Left lung (tissue), 4 donors: ENCODE measurements at regions not wholly inside any gene's neighbourhood (a gene's known extent, or its start where the extent isn't known, plus 50 kb on each side); places are given as distances from the start of the nearest gene placed in this dataset.

ENCODE experiments used
- ATAC-seq: fragments of 200-7000 bp; cut with Tn5 transposase; one replicate; pipeline ENCODE4 v1.9.1; 2020; ENCODE audit warnings: moderate library complexity
- DNase-seq, 4 donors: peaks; one replicate each; pipeline ENCODE4 v3.0.0-alpha.2; 2013 to 2020
- H3K27ac ChIP-seq, 2 donors: fragments of 200-600 bp; sonication (generic) in 1 of 2; one replicate each; pipeline versions ENCODE4 v1.5.0 to v1.8.0; 2020 to 2021
- H3K27me3 ChIP-seq, 2 donors: fragments of 200-600 bp; sonication (generic) in 1 of 2; one replicate each; pipeline versions ENCODE4 v1.5.0 to v1.8.0; 2020 to 2021
- H3K36me3 ChIP-seq, 2 donors: fragments of 200-600 bp; sonication (generic) in 1 of 2; one replicate each; pipeline versions ENCODE4 v1.5.0 to v1.8.0; 2020 to 2021
- H3K4me1 ChIP-seq, 2 donors: fragments of 200-600 bp; one replicate each; pipeline ENCODE4 v1.8.0; 2021
- H3K4me3 ChIP-seq, 2 donors: fragments of 200-600 bp; sonication (generic) in 1 of 2; one replicate each; pipeline versions ENCODE4 v1.5.0 to v1.8.0; 2020 to 2021; ENCODE audit warnings: mild to moderate bottlenecking in 1 of 2
- H3K9me3 ChIP-seq, 2 donors: fragments of 200-600 bp; sonication (generic) in 1 of 2; one replicate each; pipeline versions ENCODE4 v1.5.0 to v1.8.0; 2020 to 2021
- CTCF ChIP-seq, 2 donors: fragments of 200-600 bp; sonication (generic) in 1 of 2; IDR thresholded peaks; one replicate each; pipeline versions ENCODE4 v1.5.0 to v1.8.0; 2021; ENCODE audit warnings: antibody characterized with exemption in 2 of 2
- intact Hi-C, 2 donors: fragments of 100-400 bp; cut with DNase I; formaldehyde crosslinking; loops; one replicate each; pipeline versions ENCODE4 v1.11.2 to v1.14.2; 2022
- donor health status: DM: no; HTN: yes; CAD: no.
- donor health status: DM: no; HTN: no; CAD: no.

GRCh38 chr1:198969981-198970380, 331.1 kb downstream of the PTPRC start:
- Histone ChIP-seq H3K9me3 (peaks cover 0 to 8% of the 10 kb centered on the region in 2 donors), H3K27me3 (no peaks in the 10 kb centered on the region), H3K4me3 (no peak overlapping the region), H3K36me3 (no peaks in the 10 kb centered on the region), H3K4me1 (peaks cover 0 to 4% of the 10 kb centered on the region in 2 donors), H3K27ac (no peak overlapping the region)
- intact Hi-C loops: no loop called here
- ATAC-seq (no peak), DNase-seq (no peak)
- TF ChIP-seq CTCF (IDR thresholded peaks at IDR 0.05): no peak

- no peak overlapping the region for H3K27ac ChIP-seq
- peaks cover 0 to 4% of the 10 kb centered on the region in 2 donors for H3K4me1 ChIP-seq
- peak; percentile 49 for ATAC-seq
- intact Hi-C loops: no loop called here
- no peak for TF ChIP-seq CTCF (IDR thresholded peaks at IDR 0.05)
- no peaks in the 10 kb centered on the region for H3K27me3 ChIP-seq
- H3K36me3 ChIP-seq: no peaks in the 10 kb centered on the region
- H3K4me3 ChIP-seq: no peak overlapping the region
- no peak for DNase-seq
- peaks cover 0 to under 1% of the 10 kb centered on the region in 2 donors for H3K9me3 ChIP-seq
These were observed 332.1 kb downstream of the PTPRC start for GRCh38 chr1:198970916-198971315.

- H3K4me1 ChIP-seq: no peaks in the 10 kb centered on the region
- ATAC-seq: no peak
- intact Hi-C loops: no loop called here
- no peaks in the 10 kb centered on the region for H3K36me3 ChIP-seq
- TF ChIP-seq CTCF (IDR thresholded peaks at IDR 0.05): no peak
- H3K4me3 ChIP-seq: no peak overlapping the region
- no peak for DNase-seq
- no peak overlapping the region for H3K27ac ChIP-seq
- H3K27me3 ChIP-seq: no peaks in the 10 kb centered on the region
- no peaks in the 10 kb centered on the region for H3K9me3 ChIP-seq
These were observed 339.1 kb downstream of the PTPRC start for GRCh38 chr1:198977909-198978308.

- no peak overlapping the region for H3K27ac ChIP-seq
- intact Hi-C loops: no loop called here
- no peaks in the 10 kb centered on the region for H3K27me3 ChIP-seq
- H3K36me3 ChIP-seq: no peaks in the 10 kb centered on the region
- H3K4me3 ChIP-seq: no peak overlapping the region
- TF ChIP-seq CTCF (IDR thresholded peaks at IDR 0.05): no peak
- DNase-seq (no peak), ATAC-seq (no peak)
- no peaks in the 10 kb centered on the region for H3K9me3 ChIP-seq
- H3K4me1 ChIP-seq: no peaks in the 10 kb centered on the region
These were observed 339.7 kb downstream of the PTPRC start for GRCh38 chr1:198978523-198978922.

GRCh38 chr1:198986036-198986435, 347.2 kb downstream of the PTPRC start:
- intact Hi-C loops: no loop called here
- ATAC-seq: no peak

More at GRCh38 chr1:198986036-198986435, 347.2 kb downstream of the PTPRC start:
- DNase-seq: no peak
- no peaks in the 10 kb centered on the region for H3K4me1 ChIP-seq
- H3K9me3 ChIP-seq: peaks cover 0 to 4% of the 10 kb centered on the region in 2 donors
- H3K27me3 ChIP-seq: no peaks in the 10 kb centered on the region
- H3K36me3 ChIP-seq: no peaks in the 10 kb centered on the region
- no peak overlapping the region for H3K4me3 ChIP-seq
- no peak for TF ChIP-seq CTCF (IDR thresholded peaks at IDR 0.05)
- no peak overlapping the region for H3K27ac ChIP-seq
